RWPE2 (cell line): ENCODE measurements at regions not wholly inside any gene's neighbourhood (a gene's known extent, or its start where the extent isn't known, plus 50 kb on each side); places are given as distances from the start of the nearest gene placed in this dataset.
"Not testable (repeated sequence)": the region's sequence is repeated elsewhere in the genome, so short reads cannot be mapped to it uniquely, and the experiment has no call there.

Source experiments
- ATAC-seq: fragments of 200-7000 bp; cut with Tn5 transposase; 3 replicates; pipeline ENCODE4 v1.9.1; 2021; ENCODE audit warnings: low read depth
- DNase-seq: peaks from one replicate; pipeline ENCODE4 v3.0.0-alpha.2; 2020; ENCODE audit warnings: low spot score
- H3K27ac ChIP-seq: fragments of 450-650 bp; 2 replicates; pipeline ENCODE4 v1.5.1; 2017; ENCODE audit warnings: mild to moderate bottlenecking; ENCODE audit not compliant: poor library complexity, severe bottlenecking
- H3K27me3 ChIP-seq: fragments of 250-450 bp; sonication (Bioruptor Pico); 2 replicates; pipeline ENCODE4 v1.5.1; 2021; ENCODE audit warnings: mild to moderate bottlenecking, moderate library complexity; ENCODE audit not compliant: insufficient read depth, poor library complexity, severe bottlenecking
- H3K36me3 ChIP-seq: fragments of 250-450 bp; sonication (Bioruptor Pico); 2 replicates; pipeline ENCODE4 v1.5.1; 2020; ENCODE audit warnings: low read depth, mild to moderate bottlenecking, moderate library complexity
- H3K4me1 ChIP-seq: fragments of 250-450 bp; sonication (Bioruptor Pico); 2 replicates; pipeline ENCODE4 v1.5.1; 2021; ENCODE audit warnings: mild to moderate bottlenecking, moderate library complexity; ENCODE audit not compliant: insufficient read depth, poor library complexity, severe bottlenecking
- H3K4me3 ChIP-seq: fragments of 250-450 bp; sonication (Bioruptor Pico); 2 replicates; pipeline ENCODE4 v1.5.1; 2021; ENCODE audit warnings: mild to moderate bottlenecking, moderate library complexity; ENCODE audit not compliant: severe bottlenecking
- H3K9me3 ChIP-seq: fragments of 250-450 bp; sonication (Bioruptor Pico); 2 replicates; pipeline ENCODE4 v1.5.1; 2021; ENCODE audit warnings: mild to moderate bottlenecking, moderate library complexity; ENCODE audit not compliant: severe bottlenecking
- TF ChIP-seq, protein P1 (sequence below): fragments of 450-650 bp; IDR thresholded peaks from one replicate; pipeline ENCODE4 v1.5.1; 2017; ENCODE audit warnings: mild to moderate bottlenecking, moderate library complexity; ENCODE audit not compliant: poor library complexity, severe bottlenecking

DNA sequence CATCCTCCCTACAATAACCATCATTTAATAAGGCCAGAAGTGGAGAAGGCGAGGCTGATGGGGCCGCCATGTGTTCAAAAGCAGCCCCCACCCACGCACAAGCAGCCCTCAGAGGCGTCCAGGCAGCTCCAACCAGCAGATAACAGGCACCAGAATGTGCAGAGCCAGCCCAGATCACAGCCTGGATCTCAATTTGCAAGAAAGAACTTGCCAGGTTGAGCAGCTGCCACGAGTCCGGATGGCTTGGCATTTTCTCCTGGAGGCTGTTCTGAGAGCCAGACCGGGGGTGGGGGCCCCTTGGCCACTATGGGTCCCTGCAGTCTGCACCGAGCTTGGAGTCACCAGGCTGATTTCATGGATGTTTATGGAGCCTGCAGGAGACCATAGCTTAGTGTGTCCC, 338.1 kb downstream of the PREX1 start:
- H3K4me3 ChIP-seq, result no peak overlapping the region
- no peaks in the 10 kb centered on the region for H3K9me3 ChIP-seq
- ATAC-seq (no peak), DNase-seq (peak; percentile 64)
- no peaks in the 10 kb centered on the region for H3K36me3 ChIP-seq
- TF ChIP-seq, protein P1, sequence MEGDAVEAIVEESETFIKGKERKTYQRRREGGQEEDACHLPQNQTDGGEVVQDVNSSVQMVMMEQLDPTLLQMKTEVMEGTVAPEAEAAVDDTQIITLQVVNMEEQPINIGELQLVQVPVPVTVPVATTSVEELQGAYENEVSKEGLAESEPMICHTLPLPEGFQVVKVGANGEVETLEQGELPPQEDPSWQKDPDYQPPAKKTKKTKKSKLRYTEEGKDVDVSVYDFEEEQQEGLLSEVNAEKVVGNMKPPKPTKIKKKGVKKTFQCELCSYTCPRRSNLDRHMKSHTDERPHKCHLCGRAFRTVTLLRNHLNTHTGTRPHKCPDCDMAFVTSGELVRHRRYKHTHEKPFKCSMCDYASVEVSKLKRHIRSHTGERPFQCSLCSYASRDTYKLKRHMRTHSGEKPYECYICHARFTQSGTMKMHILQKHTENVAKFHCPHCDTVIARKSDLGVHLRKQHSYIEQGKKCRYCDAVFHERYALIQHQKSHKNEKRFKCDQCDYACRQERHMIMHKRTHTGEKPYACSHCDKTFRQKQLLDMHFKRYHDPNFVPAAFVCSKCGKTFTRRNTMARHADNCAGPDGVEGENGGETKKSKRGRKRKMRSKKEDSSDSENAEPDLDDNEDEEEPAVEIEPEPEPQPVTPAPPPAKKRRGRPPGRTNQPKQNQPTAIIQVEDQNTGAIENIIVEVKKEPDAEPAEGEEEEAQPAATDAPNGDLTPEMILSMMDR, result no peak
- H3K4me1 ChIP-seq, result no peaks in the 10 kb centered on the region
- no peak overlapping the region for H3K27ac ChIP-seq
- H3K27me3 ChIP-seq, result peaks cover 14% of the 10 kb centered on the region

DNA sequence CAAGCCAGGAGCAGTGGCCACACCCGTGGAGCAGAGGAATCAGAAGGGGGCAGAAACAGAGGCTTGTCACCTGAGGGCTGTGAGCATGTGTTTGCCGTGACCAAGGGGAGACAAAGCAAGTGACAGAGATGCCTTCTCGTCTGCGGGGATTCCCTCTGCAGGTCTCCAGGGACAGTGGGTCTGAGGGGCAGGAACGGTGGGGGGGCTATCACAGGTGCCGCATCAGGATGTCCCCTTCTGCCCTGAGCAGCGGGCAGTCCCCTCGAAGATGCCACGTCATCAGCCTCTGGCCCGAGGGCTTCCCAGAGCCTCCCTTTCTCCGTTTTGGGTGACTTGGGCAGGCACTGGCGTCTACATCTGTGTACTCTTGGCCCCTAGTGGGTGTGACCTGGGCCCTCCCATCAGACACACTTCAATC, 338.7 kb downstream of the PREX1 start:
- TF ChIP-seq, protein P1, result no peak
- no peaks in the 10 kb centered on the region for H3K9me3 ChIP-seq
- peak; percentile 70 for DNase-seq
- no peak overlapping the region for H3K4me3 ChIP-seq
- no peak overlapping the region for H3K27ac ChIP-seq
- no peak for ATAC-seq
- H3K4me1 ChIP-seq, result no peaks in the 10 kb centered on the region
- no peaks in the 10 kb centered on the region for H3K36me3 ChIP-seq
- H3K27me3 ChIP-seq, result peaks cover 13% of the 10 kb centered on the region

DNA sequence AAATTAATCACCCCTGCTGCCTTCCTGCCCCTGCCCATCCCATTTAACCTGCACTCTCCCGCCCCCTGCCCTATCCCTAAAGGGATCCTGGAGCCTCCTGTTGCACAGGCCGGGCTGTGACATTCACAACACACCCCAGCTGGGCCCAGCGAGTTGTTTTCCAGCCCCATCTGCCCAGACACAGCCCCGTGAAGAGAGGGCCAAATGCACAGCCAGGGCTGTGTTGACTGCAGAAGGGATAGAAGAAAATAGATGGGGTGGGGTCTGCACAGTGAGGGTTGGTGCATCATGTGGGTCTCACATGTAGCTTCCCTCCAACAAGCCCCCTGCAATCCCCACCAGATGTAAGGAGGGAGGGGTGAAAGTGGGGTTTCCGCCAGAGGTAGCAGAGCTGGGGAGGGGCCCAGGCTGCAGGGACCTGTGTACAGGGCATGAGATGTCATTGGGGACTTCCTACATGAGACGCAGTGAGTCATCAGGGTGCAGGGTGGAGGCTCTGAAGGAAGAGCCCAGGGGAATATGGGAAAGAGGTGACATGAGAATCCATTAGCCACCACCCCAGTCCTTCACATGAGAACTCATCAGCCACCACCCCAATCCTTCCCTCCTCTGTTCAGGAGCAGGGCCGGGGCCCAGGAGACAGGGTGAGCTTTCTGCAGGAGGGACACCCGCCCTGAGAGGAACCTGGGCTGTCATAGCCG, 339.3 kb downstream of the PREX1 start:
- not testable (repeated sequence) for H3K9me3 ChIP-seq, H3K27ac ChIP-seq, ATAC-seq, H3K36me3 ChIP-seq, H3K4me3 ChIP-seq, H3K4me1 ChIP-seq
- DNase-seq, result peak; percentile 64
- H3K27me3 ChIP-seq, result peaks cover 11% of the 10 kb centered on the region

DNA sequence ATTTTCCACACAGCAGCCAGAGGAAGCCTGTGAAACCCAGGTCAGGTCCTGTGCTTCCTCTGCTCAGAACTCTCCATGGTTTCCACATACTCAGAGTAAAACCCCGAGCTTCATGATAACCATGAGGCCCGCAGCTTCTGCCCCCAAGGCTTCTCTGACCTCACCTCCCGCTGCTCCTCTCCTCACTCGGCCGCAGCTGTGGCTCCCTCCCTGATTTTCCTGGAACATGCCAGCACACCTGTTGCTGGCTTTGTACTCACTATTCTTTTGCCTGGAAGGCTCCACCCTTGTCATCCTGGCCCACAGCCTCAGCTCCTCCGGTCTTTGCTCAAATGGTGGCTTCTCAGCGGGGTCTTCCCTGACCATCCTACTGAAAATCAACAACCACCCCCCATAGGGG, 341.7 kb downstream of the PREX1 start:
- DNase-seq (peak; percentile 55), ATAC-seq (no peak)
- Histone ChIP-seq H3K4me3 (no peak overlapping the region), H3K4me1 (no peaks in the 10 kb centered on the region), H3K27ac (no peak overlapping the region), H3K36me3 (no peaks in the 10 kb centered on the region), H3K9me3 (no peaks in the 10 kb centered on the region), H3K27me3 (peaks cover 32% of the 10 kb centered on the region)
- TF ChIP-seq, protein P1, result no peak

GRCh38 chr20:48485153-48485552, 342.6 kb downstream of the PREX1 start:
- H3K36me3 ChIP-seq, H3K4me3 ChIP-seq, ATAC-seq, H3K4me1 ChIP-seq, H3K27ac ChIP-seq, DNase-seq, H3K9me3 ChIP-seq: not testable (repeated sequence)
- H3K27me3 ChIP-seq, result peaks cover 41% of the 10 kb centered on the region
